ENCODE measurements at regions not wholly inside any gene's neighbourhood (a gene's known extent, or its start where the extent isn't known, plus 50 kb on each side); places are given as distances from the start of the nearest gene placed in this dataset.

- no peak for DNase-seq (ENCODE audit: low read depth in 1 of 2, low spot score in 1 of 2)
- ATAC-seq = no peak
- Histone ChIP-seq H3K4me3 (no peak overlapping the region), H3K4me1 (no peaks in the 10 kb centered on the region), H3K4me2 (no peak overlapping the region), H3K9me3 (no peaks in the 10 kb centered on the region), H3K27ac (no peak overlapping the region)
- TF ChIP-seq JUN (IDR thresholded peaks at IDR 0.05) (no peak), HOXB5 (CRISPR knock-in tag; IDR thresholded peaks at IDR 0.05) (no peak), POLR2A (IDR thresholded peaks at IDR 0.05; ENCODE audit: low read length) (no peak), HDAC2 (IDR thresholded peaks at IDR 0.05) (no peak), FOSB (CRISPR knock-in tag; IDR thresholded peaks at IDR 0.05) (no peak), RAD21 (conservative IDR thresholded peaks at IDR 0.05 in 1 of 2, IDR thresholded peaks at IDR 0.05 in 1 of 2) (no peak), RFX5 (IDR thresholded peaks at IDR 0.05) (no peak), HEYL (CRISPR knock-in tag; IDR thresholded peaks at IDR 0.05) (no peak), EHF (CRISPR knock-in tag; IDR thresholded peaks at IDR 0.05) (no peak), ZNF302 (CRISPR knock-in tag; IDR thresholded peaks at IDR 0.05) (no peak), MAZ (IDR thresholded peaks at IDR 0.05; ENCODE audit: borderline replicate concordance, low read depth, low read length) (no peak), GATA3 (IDR thresholded peaks at IDR 0.05; ENCODE audit: borderline replicate concordance) (no peak), ELK1 (IDR thresholded peaks at IDR 0.05; ENCODE audit: low read depth, low read length) (no peak), CBX2 (IDR thresholded peaks at IDR 0.05; ENCODE audit: borderline replicate concordance, low read depth) (no peak), ZFP36 (IDR thresholded peaks at IDR 0.05; ENCODE audit: borderline replicate concordance, partially characterized antibody) (no peak), JUNB (IDR thresholded peaks at IDR 0.05) (no peak), TFCP2L1 (CRISPR knock-in tag; IDR thresholded peaks at IDR 0.05) (no peak)
- no peak for FAIRE-seq
- ChIA-PET POLR2A (no interaction called here), CTCF (no interaction called here)
- 1% methylated on average over 2 of the region's 2 CpGs for WGBS (ENCODE audit: missing lambda C conversion rate)
Measured at GRCh38 chr3:21024563-21024962, 726.4 kb downstream of the ZNF385D start.

GRCh38 chr3:21020681-21021080 lies 730.3 kb downstream of the ZNF385D start:
- TF ChIP-seq FOXS1 (CRISPR knock-in tag; IDR thresholded peaks at IDR 0.05) (no peak), CBX2 (IDR thresholded peaks at IDR 0.05; ENCODE audit: borderline replicate concordance, low read depth) (no peak), PBX3 (IDR thresholded peaks at IDR 0.05) (no peak), ELK1 (IDR thresholded peaks at IDR 0.05; ENCODE audit: low read depth, low read length) (no peak), RARB (CRISPR knock-in tag; IDR thresholded peaks at IDR 0.05) (no peak), TFCP2L1 (CRISPR knock-in tag; IDR thresholded peaks at IDR 0.05) (no peak), ESRRA (IDR thresholded peaks at IDR 0.05; ENCODE audit: borderline replicate concordance, low read length) (no peak), ZFP36 (IDR thresholded peaks at IDR 0.05; ENCODE audit: borderline replicate concordance, partially characterized antibody) (no peak), HEYL (CRISPR knock-in tag; IDR thresholded peaks at IDR 0.05) (no peak), EHF (CRISPR knock-in tag; IDR thresholded peaks at IDR 0.05) (no peak), KDM5A (IDR thresholded peaks at IDR 0.05) (no peak), EP300 (IDR thresholded peaks at IDR 0.05) (no peak), MAFK (IDR thresholded peaks at IDR 0.05; ENCODE audit: partially characterized antibody) (no peak), NR3C1 (IDR thresholded peaks at IDR 0.05) (no peak), ATOH8 (CRISPR knock-in tag; IDR thresholded peaks at IDR 0.05; ENCODE audit: low read depth) (no peak), TP53 (CRISPR knock-in tag; IDR thresholded peaks at IDR 0.05) (no peak)
- CTCF ChIA-PET = interaction anchor here (0.6 to 1.2 kb wide), 2 partner anchors 72 to 148 kb away, joined by 3 to 4 read pairs; no protein-coding TSS in a partner anchor
- ATAC-seq = no peak
- Histone ChIP-seq H3K27ac (no peak overlapping the region), H3K9me3 (no peaks in the 10 kb centered on the region), H3K4me1 (no peaks in the 10 kb centered on the region), H3K4me3 (no peak overlapping the region), H3K4me2 (no peak overlapping the region)
- FAIRE-seq = no peak
- no peak for DNase-seq (ENCODE audit: low read depth in 1 of 2, low spot score in 1 of 2)
- POLR2A ChIA-PET = no interaction called here
- WGBS (ENCODE audit: missing lambda C conversion rate) = 7% methylated on average over 5 of the region's 5 CpGs

All from A549 (cell line).